Thymus (tissue), 11 donors: ENCODE measurements at regions not wholly inside any gene's neighbourhood (a gene's known extent, or its start where the extent isn't known, plus 50 kb on each side); places are given as distances from the start of the nearest gene placed in this dataset.
A peak's percentile ranks its signal among the peaks of the same experiment; 100 is the strongest.

Source experiments
- DNase-seq, 9 donors: peaks; one replicate each; pipeline ENCODE4 v3.0.0-alpha.2; 2013; ENCODE audit warnings: low spot score in 9 of 9, low read depth in 6 of 9, missing footprints in 1 of 9
- H3K27ac ChIP-seq, 2 donors: one replicate each; pipeline ENCODE4 v1.5.1; 2013; ENCODE audit warnings: control low read depth in 1 of 2, low read depth in 1 of 2, low read length in 1 of 2, mild to moderate bottlenecking in 1 of 2, moderate library complexity in 1 of 2
- H3K27me3 ChIP-seq, 2 donors: one replicate each; pipeline ENCODE4 v1.5.1; 2013; ENCODE audit warnings: low read length in 1 of 2; ENCODE audit not compliant: control insufficient read depth in 2 of 2, insufficient read depth in 1 of 2
- H3K36me3 ChIP-seq, 2 donors: one replicate each; pipeline ENCODE4 v1.5.1; 2013; ENCODE audit warnings: low read length in 1 of 2, mild to moderate bottlenecking in 1 of 2, moderate library complexity in 1 of 2; ENCODE audit not compliant: control insufficient read depth in 2 of 2, insufficient read depth in 2 of 2
- H3K4me1 ChIP-seq, 2 donors: one replicate each; pipeline ENCODE4 v1.5.1; 2013; ENCODE audit warnings: low read length in 2 of 2; ENCODE audit not compliant: control insufficient read depth in 2 of 2, insufficient read depth in 2 of 2
- H3K4me3 ChIP-seq, 2 donors: one replicate each; pipeline ENCODE4 v1.5.1; 2013; ENCODE audit warnings: low read length in 2 of 2, control low read depth in 1 of 2, mild to moderate bottlenecking in 1 of 2
- H3K9me3 ChIP-seq, 2 donors: one replicate each; pipeline ENCODE4 v1.5.1; 2013; ENCODE audit warnings: low read length in 1 of 2, mild to moderate bottlenecking in 1 of 2; ENCODE audit not compliant: control insufficient read depth in 2 of 2, insufficient read depth in 1 of 2
- WGBS: extraction: QIAGEN DNeasy Blood & Tissue Kit; methylation state at CpG from one replicate; pipeline ENCODE4 v1.1.7; 2013; 5-methylcytosine and 5-hydroxymethylcytosine counted together
- donor health status: healthy.

GRCh38 chr9:16154521-16155078 is 601.8 kb downstream of the CCDC171 start:
- peak; percentile 34 to 87 (median 62) for DNase-seq
- H3K9me3 ChIP-seq = no peaks in the 10 kb centered on the region
- H3K27me3 ChIP-seq = peaks cover 0 to 8% of the 10 kb centered on the region in 2 donors
- peaks cover 0 to 21% of the 10 kb centered on the region in 2 donors for H3K4me1 ChIP-seq
- 9% methylated on average over 28 of the region's 28 CpGs for WGBS
- no peak overlapping the region for H3K27ac ChIP-seq
- H3K36me3 ChIP-seq = no peaks in the 10 kb centered on the region
- no peak overlapping the region for H3K4me3 ChIP-seq

- Histone ChIP-seq H3K27me3 (peaks cover 0 to 8% of the 10 kb centered on the region in 2 donors), H3K36me3 (no peaks in the 10 kb centered on the region), H3K4me3 (no peak overlapping the region), H3K27ac (no peak overlapping the region), H3K4me1 (peaks cover 0 to 20% of the 10 kb centered on the region in 2 donors), H3K9me3 (no peaks in the 10 kb centered on the region)
- DNase-seq = no peak
- 95% methylated on average over 4 of the region's 4 CpGs for WGBS
These were observed 603.0 kb downstream of the CCDC171 start for GRCh38 chr9:16155878-16156277.

- Histone ChIP-seq H3K27ac (no peak overlapping the region), H3K36me3 (no peaks in the 10 kb centered on the region), H3K9me3 (no peaks in the 10 kb centered on the region), H3K4me3 (no peak overlapping the region), H3K27me3 (peaks cover 0 to 8% of the 10 kb centered on the region in 2 donors), H3K4me1 (peaks cover 0 to 14% of the 10 kb centered on the region in 2 donors)
- 97% methylated on average over 3 of the region's 3 CpGs for WGBS
- DNase-seq = no peak
These were observed 604.4 kb downstream of the CCDC171 start for GRCh38 chr9:16157216-16157615.

GRCh38 chr9:16157651-16158050 is 604.8 kb downstream of the CCDC171 start:
- Histone ChIP-seq H3K4me3 (no peak overlapping the region), H3K27me3 (peaks cover 0 to 8% of the 10 kb centered on the region in 2 donors), H3K27ac (no peak overlapping the region), H3K36me3 (no peaks in the 10 kb centered on the region), H3K4me1 (peaks cover 0 to 14% of the 10 kb centered on the region in 2 donors), H3K9me3 (no peaks in the 10 kb centered on the region)
- no peak for DNase-seq
- WGBS = 97% methylated on average over 4 of the region's 4 CpGs

- DNase-seq = no peak
- Histone ChIP-seq H3K9me3 (no peaks in the 10 kb centered on the region), H3K4me1 (peaks cover 0 to 14% of the 10 kb centered on the region in 2 donors), H3K27ac (no peak overlapping the region), H3K36me3 (no peaks in the 10 kb centered on the region), H3K27me3 (peaks cover 0 to 8% of the 10 kb centered on the region in 2 donors), H3K4me3 (no peak overlapping the region)
- WGBS = 96% methylated on average over 9 of the region's 9 CpGs
These were observed 605.2 kb downstream of the CCDC171 start for GRCh38 chr9:16158093-16158492.

- no peak for DNase-seq
- WGBS = 94% methylated on average over 6 of the region's 6 CpGs
- no peaks in the 10 kb centered on the region for H3K9me3 ChIP-seq
- no peaks in the 10 kb centered on the region for H3K36me3 ChIP-seq
- H3K4me1 ChIP-seq = no peaks in the 10 kb centered on the region
- H3K27me3 ChIP-seq = no peaks in the 10 kb centered on the region
- H3K4me3 ChIP-seq = no peak overlapping the region
- no peak overlapping the region for H3K27ac ChIP-seq
These were observed 608.6 kb downstream of the CCDC171 start for GRCh38 chr9:16161483-16161882.

- no peaks in the 10 kb centered on the region for H3K27me3 ChIP-seq
- DNase-seq = no peak
- no peak overlapping the region for H3K4me3 ChIP-seq
- no peaks in the 10 kb centered on the region for H3K36me3 ChIP-seq
- H3K4me1 ChIP-seq = no peaks in the 10 kb centered on the region
- H3K27ac ChIP-seq = no peak overlapping the region
- no peaks in the 10 kb centered on the region for H3K9me3 ChIP-seq
- 98% methylated on average over 3 of the region's 3 CpGs for WGBS
These were observed 617.3 kb downstream of the CCDC171 start for GRCh38 chr9:16170119-16170518.

- no peaks in the 10 kb centered on the region for H3K36me3 ChIP-seq
- no peak overlapping the region for H3K27ac ChIP-seq
- DNase-seq = no peak
- H3K9me3 ChIP-seq = no peaks in the 10 kb centered on the region
- no peak overlapping the region for H3K4me3 ChIP-seq
- H3K27me3 ChIP-seq = no peaks in the 10 kb centered on the region
- no peaks in the 10 kb centered on the region for H3K4me1 ChIP-seq
- WGBS = 63% methylated on average over 6 of the region's 6 CpGs
These were observed 619.1 kb downstream of the CCDC171 start for GRCh38 chr9:16171911-16172310.

- no peak for DNase-seq
- Histone ChIP-seq H3K27me3 (no peaks in the 10 kb centered on the region), H3K9me3 (no peaks in the 10 kb centered on the region), H3K36me3 (no peaks in the 10 kb centered on the region), H3K4me3 (no peak overlapping the region), H3K4me1 (no peaks in the 10 kb centered on the region), H3K27ac (no peak overlapping the region)
- 94% methylated on average over 5 of the region's 5 CpGs for WGBS
These were observed 620.0 kb downstream of the CCDC171 start for GRCh38 chr9:16172796-16173195.
